Stimulated activated CD8-positive, alpha-beta memory T cell treated with anti-CD3 and anti-CD28 coated beads, Interleukin-4, amount 100 ng/mL, for 1 hour (primary cell): ENCODE measurements at regions not wholly inside any gene's neighbourhood (a gene's known extent, or its start where the extent isn't known, plus 50 kb on each side); places are given as distances from the start of the nearest gene placed in this dataset.

Experiments
- DNase-seq, 2 donors: peaks; one replicate each; pipeline ENCODE4 v3.0.0-alpha.2; 2020; ENCODE audit warnings: low read depth in 2 of 2, low spot score in 1 of 2

GRCh38 chr9:80185112-80185738 lies 613.5 kb downstream of the TLE4 start:
- no peak for DNase-seq

GRCh38 chr9:80177949-80178480 lies 606.2 kb downstream of the TLE4 start:
- DNase-seq: no peak

- no peak for DNase-seq
Measured at GRCh38 chr9:80175286-80176150, 603.8 kb downstream of the TLE4 start.

DNA sequence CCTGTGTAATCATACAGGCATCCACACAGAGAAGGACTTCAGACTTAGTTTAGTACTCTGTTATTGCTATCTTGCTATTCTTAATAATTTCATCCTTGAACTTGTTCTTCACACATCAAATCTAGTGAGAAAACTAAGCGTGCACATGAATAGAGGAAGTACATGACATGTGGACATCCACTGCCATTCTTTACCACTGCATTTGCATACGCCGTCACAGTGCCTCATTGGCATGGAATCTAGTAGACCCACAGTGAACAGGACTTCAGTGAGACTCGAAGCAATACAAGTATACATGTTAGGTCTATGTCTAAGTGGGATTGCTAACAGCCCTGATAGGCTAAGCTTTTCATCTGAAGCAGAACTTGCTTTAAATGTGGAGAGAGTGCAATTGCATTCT lies 592.1 kb downstream of the TLE4 start:
- no peak for DNase-seq

DNA sequence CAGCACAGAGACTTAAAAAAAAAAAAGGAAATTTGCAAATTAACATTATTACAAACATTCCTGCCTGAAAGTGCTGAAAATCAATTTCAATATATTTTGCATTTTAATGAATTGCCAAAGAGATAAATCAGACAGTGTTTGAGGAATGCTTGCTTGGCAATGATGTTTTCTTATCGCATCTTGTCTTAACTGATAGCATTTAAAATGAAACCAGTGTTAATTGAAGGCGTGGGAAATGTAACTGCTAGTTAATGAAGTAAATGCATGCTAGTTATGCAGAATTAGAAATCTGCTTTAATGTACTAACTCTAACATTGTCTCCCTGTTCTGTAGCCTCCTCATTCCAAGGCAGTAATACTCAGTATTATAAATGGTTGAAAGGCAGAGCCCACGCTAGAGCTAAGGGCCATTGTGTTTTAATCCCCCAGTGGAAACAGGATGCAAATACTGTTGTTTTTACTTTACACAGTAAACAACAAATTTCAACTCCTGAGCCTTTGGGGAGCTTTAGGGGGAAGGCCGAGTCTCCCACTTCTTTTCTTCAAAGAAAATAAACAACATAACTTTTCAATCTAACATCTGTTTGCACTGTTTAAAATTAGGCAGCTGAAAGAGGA lies 586.9 kb downstream of the TLE4 start:
- no peak for DNase-seq

DNA sequence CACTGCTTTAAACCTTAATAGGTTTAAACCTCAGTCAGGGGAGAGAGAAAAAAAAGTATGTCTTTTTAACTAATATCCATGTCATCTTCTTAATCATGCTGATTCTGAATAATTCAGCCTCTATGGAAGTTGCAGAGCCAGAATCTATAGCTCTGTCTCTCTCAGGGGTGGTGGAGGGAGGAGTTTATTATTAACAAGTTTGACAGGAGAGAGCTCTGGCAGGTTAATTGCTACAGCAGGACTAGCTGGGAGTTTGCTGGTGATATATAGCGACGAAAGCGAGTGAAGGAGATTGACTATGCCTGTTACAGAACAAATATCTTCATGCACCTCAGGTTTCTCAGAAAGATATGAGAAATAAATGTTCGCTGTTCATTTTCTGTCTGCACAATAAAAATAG lies 586.4 kb downstream of the TLE4 start:
- no peak for DNase-seq

DNA sequence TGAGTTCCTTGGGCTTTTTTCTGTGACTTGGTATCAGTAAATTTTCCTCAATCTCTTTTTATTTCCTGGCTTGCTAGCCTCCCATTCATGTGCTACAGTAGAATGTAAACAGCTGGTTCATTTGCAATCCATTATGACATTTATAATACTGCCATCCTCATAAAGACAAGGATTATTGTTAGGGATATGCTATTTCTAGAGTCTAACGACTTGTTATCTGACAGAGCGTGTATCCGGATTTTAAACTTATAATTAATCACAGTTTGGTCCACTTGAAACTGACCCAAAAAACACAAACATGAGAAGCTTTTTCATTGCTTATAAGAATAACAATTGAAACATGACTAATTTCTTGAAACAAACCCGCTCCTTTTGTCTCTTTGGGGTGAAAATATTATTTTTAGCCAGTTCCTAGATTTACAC lies 585.8 kb downstream of the TLE4 start:
- DNase-seq: no peak

GRCh38 chr9:80156756-80157472 lies 585.1 kb downstream of the TLE4 start:
- DNase-seq: no peak

- no peak for DNase-seq
Measured at GRCh38 chr9:80156262-80156661, 584.5 kb downstream of the TLE4 start.

DNA sequence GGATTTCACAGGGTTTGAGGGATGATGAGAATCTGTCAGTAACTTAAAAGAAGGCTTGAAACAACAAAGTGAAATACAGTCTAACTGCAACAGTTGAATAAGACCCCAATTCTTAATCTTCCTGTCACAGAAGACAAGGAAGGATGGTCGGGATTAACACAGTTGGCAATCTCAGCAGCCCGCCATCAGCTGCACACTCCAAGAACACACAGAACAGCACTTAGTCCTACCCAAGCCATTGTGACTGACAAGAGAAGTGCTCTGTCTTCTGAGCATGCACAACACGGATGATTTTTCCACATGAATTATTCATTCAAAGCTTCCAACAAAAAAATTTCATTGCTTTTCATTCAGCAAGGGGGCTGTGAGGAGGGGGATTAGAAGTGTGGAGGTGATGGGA lies 576.1 kb downstream of the TLE4 start:
- DNase-seq: no peak

DNA sequence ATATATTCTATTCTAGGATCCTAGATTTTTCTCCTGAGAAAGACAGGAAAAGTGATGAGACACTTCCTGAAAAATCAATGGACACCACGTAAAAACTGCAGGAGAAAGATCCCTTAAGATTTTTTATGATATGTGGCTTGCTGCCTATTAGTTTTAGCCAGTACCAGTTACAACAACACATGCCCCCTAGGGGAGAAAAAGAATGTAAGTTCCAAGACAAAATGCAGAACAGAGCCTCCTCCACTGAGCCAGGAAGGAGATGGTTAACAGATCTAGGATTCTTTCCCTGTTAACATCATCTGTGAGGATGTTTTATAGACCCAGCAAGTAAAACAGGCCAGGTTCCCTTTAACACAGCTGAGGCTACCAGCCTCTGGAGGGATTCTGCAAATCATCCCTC lies 574.7 kb downstream of the TLE4 start:
- no peak for DNase-seq

- no peak for DNase-seq
Measured at GRCh38 chr9:80144856-80145255, 573.1 kb downstream of the TLE4 start.

DNA sequence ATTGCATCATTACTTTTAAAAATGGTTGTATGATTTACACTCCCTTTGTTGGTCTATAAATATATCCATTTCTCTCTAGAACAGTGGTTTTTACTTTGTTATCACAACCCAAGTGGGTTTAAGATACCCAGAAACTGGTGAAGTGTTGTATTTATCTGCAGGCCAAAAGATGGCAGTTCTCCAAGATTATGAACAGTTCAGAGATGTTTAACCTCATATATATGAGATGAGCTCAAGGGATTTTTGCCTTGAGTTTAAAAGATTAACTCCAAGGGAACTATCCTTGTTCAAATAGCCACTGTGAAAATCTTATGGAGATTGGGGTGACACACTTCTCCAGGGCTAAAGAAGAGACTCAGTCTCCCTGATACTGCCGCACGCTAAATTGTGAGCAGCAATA lies 572.6 kb downstream of the TLE4 start:
- DNase-seq: no peak

DNA sequence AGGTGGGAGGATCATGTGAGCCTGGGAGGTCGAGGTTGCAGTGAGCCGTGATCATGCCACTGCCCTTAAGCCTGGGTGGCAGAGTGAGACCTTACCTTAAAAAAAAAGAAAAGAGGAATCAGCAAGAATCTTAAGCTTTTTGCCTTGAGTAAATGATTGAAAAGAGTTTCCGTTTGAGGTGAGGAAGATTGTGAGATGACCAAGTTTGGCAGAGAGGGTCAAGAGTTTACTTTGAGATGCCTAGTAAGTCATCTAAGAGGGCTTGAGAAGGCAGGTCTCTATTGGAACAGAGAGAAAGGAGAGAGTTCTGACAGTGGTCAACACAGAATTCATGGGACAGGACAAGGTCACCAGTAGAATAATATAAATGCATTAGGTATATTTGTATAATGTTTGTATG lies 572.1 kb downstream of the TLE4 start:
- no peak for DNase-seq

- DNase-seq: no peak
Measured at GRCh38 chr9:80134487-80134886, 562.7 kb downstream of the TLE4 start.

GRCh38 chr9:80131627-80132026 lies 559.9 kb downstream of the TLE4 start:
- no peak for DNase-seq

DNA sequence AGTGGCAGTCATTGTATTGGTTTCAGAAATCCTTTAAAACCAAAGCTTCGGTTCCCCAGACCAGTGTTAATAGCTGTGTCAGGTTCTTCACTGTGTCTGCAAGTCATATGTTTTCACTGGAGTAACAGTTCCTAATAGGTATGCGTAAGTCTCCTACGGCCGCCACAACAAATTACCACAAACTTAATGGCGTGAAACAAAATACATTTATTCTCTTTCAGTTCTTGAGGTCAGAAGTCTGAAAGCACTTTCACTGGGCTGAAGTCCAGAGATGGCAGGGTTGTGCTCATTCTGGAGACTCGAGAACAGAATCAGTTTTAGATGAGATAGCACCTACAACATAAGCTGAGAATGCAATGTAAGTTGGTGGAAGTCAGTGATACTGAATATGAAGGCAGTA lies 556.2 kb downstream of the TLE4 start:
- DNase-seq: no peak

- no peak for DNase-seq
Measured at GRCh38 chr9:80125731-80126264, 554.0 kb downstream of the TLE4 start.

DNA sequence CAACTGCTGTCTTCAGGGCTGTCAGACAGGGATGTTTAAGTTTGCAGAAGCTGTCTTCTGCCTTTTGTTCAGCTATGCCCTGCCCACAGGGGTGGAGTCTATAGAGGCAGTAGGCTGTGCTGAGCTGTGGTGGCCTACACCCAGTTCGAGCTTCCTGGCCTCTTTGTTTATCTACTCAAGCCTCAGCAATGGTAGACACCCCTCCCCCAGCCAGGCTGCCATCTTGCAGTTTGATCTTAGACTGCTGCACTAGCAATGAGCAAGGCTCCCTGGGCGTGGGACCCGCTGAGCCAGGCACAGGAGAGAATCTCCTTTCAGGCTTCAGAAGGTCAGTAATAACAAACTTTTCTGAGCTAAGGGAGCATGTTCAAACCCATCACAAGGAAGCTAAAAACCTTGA lies 545.3 kb downstream of the TLE4 start:
- DNase-seq: no peak

DNA sequence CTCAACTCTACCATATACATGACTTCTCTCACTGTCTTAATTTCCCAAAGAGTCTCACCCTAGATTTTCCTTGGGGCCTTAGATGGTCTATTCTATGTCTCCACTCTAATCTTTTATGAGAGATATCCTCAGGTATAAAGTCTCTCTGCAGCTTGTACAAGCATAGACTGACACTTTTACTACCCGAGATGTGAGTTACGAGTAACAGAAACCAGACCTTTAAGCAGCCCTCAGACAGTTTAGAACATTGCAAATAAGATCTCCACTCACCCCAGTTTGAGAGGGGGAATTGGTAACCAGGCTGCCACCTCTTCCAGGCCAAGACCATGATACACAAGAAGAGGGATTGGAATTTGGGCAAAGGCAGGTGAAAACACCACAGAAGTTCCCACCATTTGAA lies 542.5 kb downstream of the TLE4 start:
- no peak for DNase-seq
